AG10803 (cell line): ENCODE measurements at regions not wholly inside any gene's neighbourhood (a gene's known extent, or its start where the extent isn't known, plus 50 kb on each side); places are given as distances from the start of the nearest gene placed in this dataset.

Source experiments
- DNase-seq: peaks from one replicate; pipeline ENCODE4 v3.0.0; 2010; ENCODE audit warnings: low read depth
- H3K4me3 ChIP-seq: 2 replicates; pipeline ENCODE4 v1.5.1; 2011; ENCODE audit warnings: mild to moderate bottlenecking, low read length, control low read depth
- TF ChIP-seq, protein P1 (sequence below): conservative IDR thresholded peaks from 2 replicates; pipeline ENCODE4 v1.5.1; 2011; ENCODE audit warnings: mild to moderate bottlenecking, low read length, control low read depth, inconsistent platforms

DNA sequence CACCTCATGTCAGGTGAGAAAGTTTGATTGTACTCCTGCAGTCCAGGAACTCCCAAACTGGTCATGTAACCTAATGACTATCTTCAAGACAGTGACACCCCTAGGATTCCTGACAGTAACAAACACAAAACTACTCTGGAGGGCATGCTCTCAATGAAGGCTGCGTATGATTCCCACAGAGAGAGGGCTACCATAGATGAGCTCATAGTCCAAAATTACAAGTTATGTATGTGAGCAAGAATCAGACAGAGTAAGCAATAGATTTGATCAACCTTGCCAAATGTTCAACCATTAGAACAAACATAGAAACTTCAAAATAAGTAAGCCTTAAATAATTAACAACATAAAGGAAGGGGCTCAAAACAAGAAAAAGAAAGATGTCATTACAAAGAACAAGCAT, 158.1 kb downstream of the COPRS start:
- no peak for DNase-seq
- TF ChIP-seq, protein P1, sequence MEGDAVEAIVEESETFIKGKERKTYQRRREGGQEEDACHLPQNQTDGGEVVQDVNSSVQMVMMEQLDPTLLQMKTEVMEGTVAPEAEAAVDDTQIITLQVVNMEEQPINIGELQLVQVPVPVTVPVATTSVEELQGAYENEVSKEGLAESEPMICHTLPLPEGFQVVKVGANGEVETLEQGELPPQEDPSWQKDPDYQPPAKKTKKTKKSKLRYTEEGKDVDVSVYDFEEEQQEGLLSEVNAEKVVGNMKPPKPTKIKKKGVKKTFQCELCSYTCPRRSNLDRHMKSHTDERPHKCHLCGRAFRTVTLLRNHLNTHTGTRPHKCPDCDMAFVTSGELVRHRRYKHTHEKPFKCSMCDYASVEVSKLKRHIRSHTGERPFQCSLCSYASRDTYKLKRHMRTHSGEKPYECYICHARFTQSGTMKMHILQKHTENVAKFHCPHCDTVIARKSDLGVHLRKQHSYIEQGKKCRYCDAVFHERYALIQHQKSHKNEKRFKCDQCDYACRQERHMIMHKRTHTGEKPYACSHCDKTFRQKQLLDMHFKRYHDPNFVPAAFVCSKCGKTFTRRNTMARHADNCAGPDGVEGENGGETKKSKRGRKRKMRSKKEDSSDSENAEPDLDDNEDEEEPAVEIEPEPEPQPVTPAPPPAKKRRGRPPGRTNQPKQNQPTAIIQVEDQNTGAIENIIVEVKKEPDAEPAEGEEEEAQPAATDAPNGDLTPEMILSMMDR, result no peak
- no peak overlapping the region for H3K4me3 ChIP-seq

DNA sequence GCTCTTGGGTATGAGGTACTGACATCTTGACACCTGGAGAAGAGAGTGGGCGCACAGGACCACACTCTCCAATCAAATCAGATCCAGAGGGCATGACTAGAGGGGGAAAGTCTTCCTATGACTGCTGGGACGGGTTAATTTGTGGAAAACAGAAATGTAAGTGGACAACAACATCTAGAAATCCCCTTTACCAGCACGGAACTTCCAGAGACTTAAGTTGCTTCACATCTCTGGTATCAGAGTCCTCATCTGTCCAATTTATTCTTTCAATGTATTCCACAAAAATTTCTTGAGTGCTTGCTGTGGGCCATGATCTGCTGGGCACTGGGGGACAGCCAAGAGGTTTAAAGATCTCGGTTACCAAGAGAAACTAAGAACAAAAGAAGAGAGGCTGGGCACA, 159.2 kb downstream of the COPRS start:
- H3K4me3 ChIP-seq, result no peak overlapping the region
- TF ChIP-seq, protein P1, result no peak
- no peak for DNase-seq

DNA sequence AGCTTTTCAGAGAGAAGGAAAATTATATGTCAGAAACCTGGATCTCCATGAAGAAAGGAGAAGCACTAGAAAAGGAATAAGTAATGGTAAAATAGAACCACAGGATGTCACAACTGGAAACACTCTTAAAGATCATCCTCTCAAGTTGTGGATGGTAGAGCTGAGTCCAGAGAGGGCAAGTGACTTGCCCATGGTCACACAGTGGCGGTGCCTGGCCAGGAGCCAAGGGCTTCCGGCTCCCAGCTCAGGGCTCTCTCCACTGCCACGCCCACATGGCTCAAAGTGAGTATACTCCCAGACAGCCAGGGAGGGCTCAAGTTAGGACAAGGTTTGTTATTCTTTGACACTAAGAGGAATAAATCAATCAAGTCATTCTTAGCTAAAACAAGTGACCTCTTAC, 159.8 kb downstream of the COPRS start:
- TF ChIP-seq, protein P1, result no peak
- no peak for DNase-seq
- H3K4me3 ChIP-seq, result no peak overlapping the region

DNA sequence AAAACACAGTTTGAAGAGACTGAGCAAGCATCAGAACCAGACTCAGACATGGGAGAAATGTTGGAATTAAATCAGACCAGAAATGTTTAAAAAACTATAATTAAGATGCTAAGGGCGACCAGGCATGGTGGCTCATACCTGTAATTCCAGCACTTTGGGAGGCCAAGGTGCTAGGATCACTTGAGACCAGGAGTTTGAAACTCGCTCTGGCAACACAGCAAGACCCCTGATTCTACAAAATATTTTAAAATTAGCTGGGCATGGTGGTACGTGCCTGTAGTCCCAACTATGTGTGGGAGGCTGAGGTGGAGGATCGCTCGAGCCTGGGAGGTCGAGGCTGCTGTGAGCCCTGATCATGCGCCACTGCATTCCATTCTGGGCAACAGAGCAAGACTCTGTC, 160.3 kb downstream of the COPRS start:
- TF ChIP-seq, protein P1, result no peak
- no peak for DNase-seq
- H3K4me3 ChIP-seq, result no peak overlapping the region

DNA sequence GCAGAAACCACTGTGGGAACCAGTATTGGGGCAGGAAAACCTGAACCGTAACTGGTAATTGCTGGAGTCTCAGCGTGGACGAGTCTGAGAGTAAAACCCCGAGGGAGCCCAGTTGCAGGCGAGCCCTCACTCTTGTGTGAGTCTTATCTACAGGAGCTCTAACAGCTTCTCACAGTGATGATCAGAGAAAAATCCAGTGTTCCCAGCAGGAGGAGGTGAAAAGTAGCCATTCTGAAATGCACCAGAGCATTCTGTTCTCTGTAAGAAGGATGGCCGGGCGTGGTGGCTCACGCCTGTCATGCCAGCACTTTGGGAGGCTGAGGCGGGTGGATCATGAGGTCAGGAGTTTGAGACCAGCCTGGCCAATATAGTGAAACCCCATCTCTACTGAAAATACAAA, 161.2 kb downstream of the COPRS start:
- H3K4me3 ChIP-seq, result no peak overlapping the region
- DNase-seq, result no peak
- TF ChIP-seq, protein P1, result no peak

DNA sequence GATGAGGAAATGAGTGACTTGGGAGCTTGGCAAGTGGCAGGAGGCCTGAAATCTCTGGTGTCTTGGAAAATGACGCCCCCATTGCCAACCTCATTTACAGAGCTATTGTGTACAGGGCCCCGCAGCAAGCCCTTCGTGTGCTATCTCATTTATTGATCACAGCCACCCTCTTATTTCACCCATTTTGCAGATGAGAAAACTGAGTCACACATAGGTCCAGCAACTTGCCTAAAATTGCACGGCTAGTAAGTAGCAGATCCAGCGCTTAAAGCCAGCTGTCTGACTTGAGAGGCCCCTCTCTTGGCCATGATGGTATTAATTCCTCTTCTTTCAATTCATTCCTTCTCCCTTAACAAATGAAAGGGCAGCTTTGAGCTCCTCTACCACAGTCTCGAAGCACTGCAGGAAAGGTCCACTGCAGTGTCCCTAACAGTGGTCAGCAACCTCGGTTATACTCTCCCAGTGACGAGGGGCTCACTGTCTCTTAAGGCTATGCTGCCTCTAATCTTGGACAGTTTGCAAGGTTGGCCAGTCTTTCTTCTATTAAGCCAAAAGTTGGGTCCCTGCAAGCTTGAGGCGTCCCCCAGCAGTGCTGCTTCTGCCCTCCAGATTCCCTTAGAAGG, 162.2 kb downstream of the COPRS start:
- no peak overlapping the region for H3K4me3 ChIP-seq
- TF ChIP-seq, protein P1, result no peak
- no peak for DNase-seq

DNA sequence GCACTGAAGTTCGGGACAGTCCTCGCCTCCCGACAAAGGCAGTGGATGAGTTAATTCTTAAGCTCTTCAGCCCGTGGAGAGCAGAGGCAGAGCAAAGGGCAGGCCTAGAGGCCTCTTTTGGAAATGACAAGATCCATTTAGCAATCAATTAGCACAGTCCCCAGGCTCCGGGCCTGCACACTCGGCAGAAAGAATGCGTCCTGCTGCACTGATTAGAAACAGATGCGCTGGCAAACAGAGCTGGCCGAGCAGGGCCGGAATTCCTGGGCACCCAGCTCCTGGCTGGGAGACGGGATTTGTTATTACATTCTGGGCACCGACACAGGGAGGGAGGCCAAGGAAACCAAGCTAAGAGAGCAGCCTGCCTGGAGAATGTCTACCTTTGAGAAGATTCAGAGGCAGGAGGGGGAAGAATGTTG, 162.9 kb downstream of the COPRS start:
- TF ChIP-seq, protein P1, result peak; percentile 60
- no peak overlapping the region for H3K4me3 ChIP-seq
- DNase-seq, result peak; percentile 100
